Renal cortical epithelial cell (primary cell): ENCODE measurements at regions not wholly inside any gene's neighbourhood (a gene's known extent, or its start where the extent isn't known, plus 50 kb on each side); places are given as distances from the start of the nearest gene placed in this dataset.
A peak's percentile ranks its signal among the peaks of the same experiment; 100 is the strongest.
"Not testable (repeated sequence)": the region's sequence is repeated elsewhere in the genome, so short reads cannot be mapped to it uniquely, and the experiment has no call there.

Source experiments
- DNase-seq: peaks from one replicate; pipeline ENCODE4 v3.0.0-alpha.2; 2011; ENCODE audit warnings: low read depth

DNA sequence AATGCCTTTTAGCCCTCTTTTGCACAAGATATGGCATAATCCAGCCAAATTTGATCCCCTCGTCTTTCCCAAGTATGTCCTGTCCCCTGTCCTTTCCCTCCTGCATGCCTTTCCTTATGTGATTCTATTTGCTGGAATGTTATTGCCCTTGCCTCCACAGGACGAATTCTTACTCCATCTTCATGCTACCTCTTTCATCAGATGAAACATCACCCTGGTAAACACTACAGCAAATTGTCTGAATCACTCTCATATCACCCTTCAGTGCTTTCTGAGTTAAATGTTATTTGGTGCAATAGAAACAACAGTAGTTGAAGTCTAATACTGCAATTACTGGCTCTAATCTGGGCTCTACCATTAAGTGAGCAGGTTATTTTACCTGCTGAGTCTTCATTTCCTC lies 52.2 kb upstream of the FAT1 start:
- peak; percentile 70 for DNase-seq

- DNase-seq, result no peak
These were observed 54.5 kb upstream of the FAT1 start for GRCh38 chr4:186778134-186778533.

GRCh38 chr4:186780291-186781031 lies 56.8 kb upstream of the FAT1 start:
- DNase-seq, result no peak

DNA sequence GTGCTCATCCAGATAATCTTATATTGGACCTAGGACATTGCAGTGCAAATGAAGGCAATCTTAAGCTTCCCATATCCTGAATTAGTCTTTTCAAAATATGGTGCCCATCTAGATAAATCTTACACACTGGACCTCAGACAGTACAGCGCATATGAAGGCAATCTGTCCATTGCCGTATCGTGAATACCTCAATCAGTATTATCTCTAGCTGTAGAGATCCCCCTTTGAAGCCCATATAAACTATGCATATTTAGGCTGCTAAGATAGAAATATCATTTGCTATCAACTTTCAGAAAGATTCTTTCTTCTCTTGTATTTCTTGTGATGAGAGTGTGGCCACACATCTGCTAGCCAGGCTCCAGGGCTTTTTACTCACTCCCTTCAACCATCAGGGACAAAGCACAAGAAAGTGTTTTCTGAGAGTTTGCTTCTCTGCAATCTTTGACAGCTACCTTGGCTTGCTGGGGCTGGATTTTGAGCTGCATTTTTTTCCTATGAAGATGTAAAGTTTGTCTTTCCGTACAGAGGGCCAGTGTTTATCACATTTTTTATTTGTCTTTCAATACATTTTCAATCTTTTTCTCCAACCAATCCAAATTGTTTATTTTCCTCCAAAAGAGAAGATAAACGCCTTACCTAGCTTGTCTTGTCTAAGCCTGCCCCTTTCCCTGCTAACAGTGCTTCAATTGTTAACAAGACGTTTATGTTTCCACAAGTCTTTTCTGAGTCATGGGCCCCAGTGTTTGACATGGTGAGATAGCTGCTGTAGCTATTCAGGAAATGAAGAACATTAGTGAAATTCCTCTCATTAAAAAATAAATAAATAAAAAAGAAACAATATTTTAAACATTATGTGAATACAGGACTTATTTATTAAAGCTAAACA lies 57.6 kb upstream of the FAT1 start:
- DNase-seq, result peak; percentile 61

- DNase-seq, result no peak
These were observed 58.6 kb upstream of the FAT1 start for GRCh38 chr4:186782302-186782701.

DNA sequence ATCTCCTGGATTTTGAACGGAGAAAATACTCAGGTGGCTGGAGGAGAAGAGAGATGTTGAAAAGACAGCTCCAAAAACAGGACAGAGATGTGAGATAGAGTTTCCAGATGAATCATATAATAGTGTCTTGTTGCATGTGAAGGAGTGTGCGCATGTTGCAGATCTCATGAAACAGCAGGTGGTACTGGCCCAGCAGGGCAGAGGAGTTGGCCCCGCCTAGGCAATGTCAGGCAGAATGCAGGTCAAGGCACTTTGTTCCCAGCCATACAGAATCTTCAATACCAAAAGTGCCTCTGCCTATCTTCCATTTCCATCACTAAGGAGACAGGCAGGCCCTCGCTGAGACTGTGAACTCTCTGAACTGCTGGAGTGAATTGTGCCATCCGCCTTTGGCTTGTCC lies 63.9 kb upstream of the FAT1 start:
- DNase-seq, result no peak

- DNase-seq, result no peak
These were observed 66.0 kb upstream of the FAT1 start for GRCh38 chr4:186789651-186790050.

DNA sequence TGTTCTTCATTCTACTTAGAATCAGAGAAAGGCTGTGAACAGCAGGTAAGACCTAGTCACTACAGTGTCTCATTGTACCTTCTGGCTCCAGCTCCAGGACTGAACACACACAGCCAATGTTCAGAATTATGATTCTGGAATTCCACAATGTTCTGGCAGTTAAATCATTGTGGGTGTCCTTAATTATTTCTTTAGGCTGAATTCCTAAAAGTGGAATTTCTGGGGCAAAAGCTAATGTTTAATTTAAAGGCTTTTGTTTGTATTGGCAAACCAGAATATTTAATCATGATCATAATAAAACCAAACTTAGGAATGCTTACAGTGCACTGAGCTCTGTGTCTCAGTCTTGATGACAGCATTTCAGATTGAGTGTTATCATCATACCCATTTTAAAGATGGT lies 67.0 kb upstream of the FAT1 start:
- DNase-seq, result peak; percentile 66

DNA sequence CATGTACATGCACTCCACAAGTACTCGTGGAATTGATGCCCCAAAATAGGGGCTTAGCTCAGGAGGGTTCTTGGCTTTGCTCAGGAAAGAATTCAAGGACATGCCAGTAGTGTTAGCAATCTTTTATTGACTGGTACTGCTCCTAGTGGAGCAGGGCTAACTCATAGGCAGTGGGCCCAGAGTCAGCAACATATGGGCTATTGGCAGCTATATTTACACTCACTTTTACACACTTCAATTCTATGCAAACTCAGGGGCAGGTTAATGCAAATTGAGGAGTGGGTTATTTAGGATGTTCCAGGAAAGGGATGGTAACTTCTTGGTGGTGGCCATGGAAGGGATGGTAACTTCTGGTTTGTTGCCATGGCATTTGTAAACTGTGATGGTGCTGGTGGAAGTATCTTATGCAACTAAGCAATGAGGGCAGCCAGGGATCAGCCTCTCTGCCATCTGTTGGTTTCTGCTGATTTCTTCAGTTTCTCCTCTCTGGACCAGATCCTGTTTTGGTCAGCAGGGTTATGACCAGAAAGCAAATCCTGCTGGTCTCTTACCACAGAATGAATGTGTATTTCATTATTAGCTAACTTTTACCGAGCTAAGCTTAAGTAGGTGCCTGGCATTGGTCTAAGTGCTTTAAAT lies 69.2 kb upstream of the FAT1 start:
- DNase-seq, result peak; percentile 73

DNA sequence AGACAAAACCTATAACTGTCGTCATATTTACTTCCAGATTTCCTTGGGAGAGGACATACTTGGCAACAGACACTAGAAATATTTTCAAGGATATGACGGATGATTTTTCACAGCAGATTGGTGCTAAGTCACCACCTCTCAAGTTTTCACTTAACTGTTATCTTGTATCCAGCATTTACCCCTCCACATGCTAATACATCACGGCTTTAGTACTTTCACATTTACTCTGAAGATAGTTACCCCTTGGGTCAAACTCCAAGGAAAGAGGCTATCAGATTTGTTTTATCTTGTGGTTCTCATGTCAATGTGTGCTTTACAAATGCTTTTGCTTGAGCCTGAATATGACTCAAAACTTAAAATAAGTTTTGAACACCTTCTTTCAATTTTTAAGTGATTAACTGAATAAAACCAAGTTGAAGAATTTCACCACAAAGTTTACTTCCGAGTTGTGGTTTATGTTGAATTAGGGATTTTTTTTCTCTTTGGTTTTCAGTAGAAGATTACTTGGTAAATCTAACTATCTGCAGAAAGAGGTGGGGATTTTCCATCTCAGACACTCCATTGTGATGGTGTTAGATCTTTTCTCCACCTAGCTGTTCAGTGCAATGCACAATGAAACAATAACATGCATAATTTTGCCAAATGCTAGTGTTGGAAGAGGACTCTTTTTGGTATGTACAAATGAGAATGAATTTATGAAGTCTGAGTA lies 75.4 kb upstream of the FAT1 start:
- no peak for DNase-seq

- DNase-seq, result peak; percentile 80
These were observed 81.6 kb upstream of the FAT1 start for GRCh38 chr4:186805020-186805820.

DNA sequence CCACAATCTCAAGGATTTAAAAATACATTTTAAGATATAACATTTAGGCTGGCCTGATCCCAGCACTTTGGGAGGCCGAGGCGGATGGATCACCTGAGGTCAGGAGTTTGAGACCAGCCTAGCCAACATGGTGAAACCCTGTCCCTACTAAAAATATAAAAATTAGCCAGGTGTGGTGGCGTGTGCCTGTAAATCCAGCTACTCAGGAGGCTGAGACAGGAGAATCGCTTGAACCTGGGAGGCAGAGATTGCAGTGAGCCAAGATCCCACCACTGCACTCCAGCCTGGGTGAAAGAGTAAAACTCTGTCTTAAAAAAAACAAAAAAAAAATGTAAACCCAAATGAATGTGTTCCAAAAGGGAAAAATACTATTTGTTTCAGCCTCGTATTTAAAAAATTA lies 82.3 kb upstream of the FAT1 start:
- DNase-seq, result not testable (repeated sequence)

GRCh38 chr4:186806679-186807421 lies 83.2 kb upstream of the FAT1 start:
- DNase-seq, result no peak

DNA sequence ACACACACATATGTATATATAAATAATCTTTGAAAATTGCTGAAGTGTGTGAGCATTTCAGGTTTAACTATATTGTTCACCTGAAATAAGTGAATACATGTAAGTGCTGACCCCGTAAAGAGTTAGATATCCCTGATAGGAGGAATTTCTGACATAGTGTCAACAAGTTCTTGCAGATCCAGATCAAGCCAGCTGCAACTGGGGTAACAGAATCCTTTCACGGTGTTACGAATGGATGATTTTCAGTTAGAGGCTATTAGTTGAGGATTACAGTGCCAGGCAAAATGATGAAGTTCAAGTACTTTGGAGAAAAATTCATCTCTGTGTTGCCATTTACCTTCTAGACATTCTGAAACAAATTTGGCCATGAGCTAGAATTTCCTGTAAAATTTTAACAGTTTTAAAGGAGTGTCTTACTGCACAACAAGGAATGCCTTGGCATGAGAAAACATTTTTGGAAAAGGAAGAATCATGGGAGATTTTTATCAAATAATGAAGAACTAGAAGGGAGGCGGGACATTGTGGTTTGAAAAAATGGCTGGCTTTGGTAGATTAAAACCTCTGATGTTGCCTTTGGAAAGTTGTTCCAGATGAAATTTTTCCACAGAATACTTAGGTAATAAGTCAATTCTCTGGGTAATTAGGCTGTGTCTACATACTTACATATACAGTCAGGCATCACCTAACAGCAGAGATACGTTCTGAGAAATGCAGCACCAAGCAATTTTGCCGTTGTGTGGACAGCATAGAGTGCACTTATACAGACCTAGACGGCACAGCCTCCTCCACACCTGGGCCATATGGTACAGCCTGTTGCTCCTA lies 84.4 kb upstream of the FAT1 start:
- DNase-seq, result peak; percentile 75

- DNase-seq, result peak; percentile 91
These were observed 85.0 kb upstream of the FAT1 start for GRCh38 chr4:186808630-186809018.

DNA sequence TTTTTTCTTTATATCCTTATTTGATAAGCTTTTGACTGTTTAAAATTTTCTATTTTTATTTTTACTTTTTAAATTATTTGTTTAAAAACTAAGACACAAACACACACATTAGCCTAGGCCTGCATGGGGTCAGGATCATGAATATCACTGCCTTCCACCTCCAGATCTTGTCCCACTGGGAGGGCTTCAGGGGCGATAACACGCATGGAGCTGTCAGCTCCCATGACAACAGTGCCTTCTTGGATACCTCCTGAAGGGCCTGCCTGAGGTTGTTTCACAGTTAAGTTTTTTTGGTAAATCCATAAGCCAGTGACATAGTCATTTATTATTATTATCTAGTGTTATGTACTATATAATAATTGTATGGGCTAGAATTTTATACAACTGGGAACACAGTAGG lies 85.4 kb upstream of the FAT1 start:
- DNase-seq, result no peak

DNA sequence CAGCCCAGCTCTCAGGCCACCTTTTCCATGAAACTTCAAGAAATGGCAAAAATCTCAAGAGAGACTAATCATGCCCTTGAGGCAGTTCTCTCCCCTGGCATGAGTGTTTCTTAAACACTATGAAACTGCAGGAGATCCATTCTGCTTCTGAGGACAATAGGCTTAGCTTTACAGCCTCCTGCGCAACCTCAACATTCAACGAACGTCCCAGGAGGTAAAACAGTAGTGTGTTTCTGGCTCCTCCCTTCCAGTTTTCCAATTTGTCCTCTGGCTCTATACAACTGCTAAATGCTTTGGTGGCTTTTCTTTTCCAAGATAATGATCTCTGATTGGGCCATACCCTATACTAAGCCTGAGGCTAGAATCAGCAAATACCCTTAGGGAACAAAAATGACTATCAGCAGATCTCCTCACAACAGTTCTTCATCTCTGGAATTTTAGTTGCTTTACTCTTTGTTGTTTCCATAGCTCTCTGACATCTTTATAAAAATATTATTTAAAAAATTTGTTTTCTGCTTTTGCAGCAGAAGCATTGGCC lies 87.0 kb upstream of the FAT1 start:
- DNase-seq, result no peak

GRCh38 chr4:186812592-186812991 lies 88.9 kb upstream of the FAT1 start:
- DNase-seq, result no peak

- peak; percentile 99 for DNase-seq
These were observed 89.9 kb upstream of the FAT1 start for GRCh38 chr4:186813377-186814068.
